HL-60 (cell line): ENCODE measurements at regions not wholly inside any gene's neighbourhood (a gene's known extent, or its start where the extent isn't known, plus 50 kb on each side); places are given as distances from the start of the nearest gene placed in this dataset.

Source experiments
- DNase-seq, 2 experiments: peaks; one replicate each; pipeline ENCODE4 v3.0.0-alpha.2; 2010 to 2020; ENCODE audit warnings: low read depth in 1 of 2, low spot score in 1 of 2
- H3K27ac ChIP-seq: fragments of 250-450 bp; sonication (Bioruptor Pico); replicated peaks from 2 replicates; pipeline ENCODE4 v1.5.1; 2020; ENCODE audit warnings: mild to moderate bottlenecking, moderate library complexity
- H3K27me3 ChIP-seq: fragments of 250-450 bp; sonication (Bioruptor Pico); 2 replicates; pipeline ENCODE4 v1.5.1; 2021; ENCODE audit warnings: mild to moderate bottlenecking, moderate library complexity; ENCODE audit not compliant: insufficient read depth, poor library complexity, severe bottlenecking
- H3K4me3 ChIP-seq: replicated peaks from 2 replicates; pipeline ENCODE4 v1.5.1; 2011; ENCODE audit warnings: mild to moderate bottlenecking, control low read depth, low read length; ENCODE audit not compliant: insufficient read depth
- GABPA ChIP-seq: IDR thresholded peaks from 2 replicates; pipeline ENCODE4 v1.6.1; 2012; ENCODE audit warnings: low read depth
- POLR2AphosphoS5 ChIP-seq: IDR thresholded peaks from 2 replicates; pipeline ENCODE4 v1.6.1; 2012; ENCODE audit warnings: low read depth
- REST ChIP-seq: IDR thresholded peaks from 2 replicates; pipeline ENCODE4 v1.6.1; 2012; ENCODE audit warnings: low read depth; ENCODE audit not compliant: insufficient replicate concordance
- SPI1 ChIP-seq: IDR thresholded peaks from 2 replicates; pipeline ENCODE4 v1.6.1; 2012; ENCODE audit warnings: low read depth, mild to moderate bottlenecking, borderline replicate concordance
- TF ChIP-seq, protein P1 (sequence below): IDR thresholded peaks from one replicate; pipeline ENCODE4 v1.5.1; 2011; ENCODE audit warnings: low read length, control low read depth, inconsistent platforms; ENCODE audit not compliant: insufficient read depth

DNA sequence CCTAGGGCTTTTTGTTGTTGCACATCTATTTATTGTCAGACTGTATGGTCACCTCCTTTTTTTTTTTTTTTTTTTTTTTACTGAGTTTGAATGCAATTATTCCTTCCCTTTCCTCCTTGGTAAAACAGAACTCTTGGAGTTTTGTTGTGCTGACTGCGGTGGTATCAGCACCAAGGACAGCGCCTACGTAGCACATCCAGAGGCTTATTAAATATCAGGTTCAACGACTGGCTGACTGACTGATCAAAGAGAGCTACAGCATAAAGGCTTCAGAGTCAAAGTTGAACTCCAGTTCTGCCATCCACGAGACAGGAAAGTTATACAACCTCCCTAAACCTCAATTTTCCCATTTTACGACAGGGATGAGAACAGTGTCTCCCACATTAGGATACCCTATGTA is 86.1 kb upstream of the RBFOX1 start:
- H3K27ac ChIP-seq, result no peak overlapping the region
- no peak for TF ChIP-seq SPI1
- TF ChIP-seq, protein P1, sequence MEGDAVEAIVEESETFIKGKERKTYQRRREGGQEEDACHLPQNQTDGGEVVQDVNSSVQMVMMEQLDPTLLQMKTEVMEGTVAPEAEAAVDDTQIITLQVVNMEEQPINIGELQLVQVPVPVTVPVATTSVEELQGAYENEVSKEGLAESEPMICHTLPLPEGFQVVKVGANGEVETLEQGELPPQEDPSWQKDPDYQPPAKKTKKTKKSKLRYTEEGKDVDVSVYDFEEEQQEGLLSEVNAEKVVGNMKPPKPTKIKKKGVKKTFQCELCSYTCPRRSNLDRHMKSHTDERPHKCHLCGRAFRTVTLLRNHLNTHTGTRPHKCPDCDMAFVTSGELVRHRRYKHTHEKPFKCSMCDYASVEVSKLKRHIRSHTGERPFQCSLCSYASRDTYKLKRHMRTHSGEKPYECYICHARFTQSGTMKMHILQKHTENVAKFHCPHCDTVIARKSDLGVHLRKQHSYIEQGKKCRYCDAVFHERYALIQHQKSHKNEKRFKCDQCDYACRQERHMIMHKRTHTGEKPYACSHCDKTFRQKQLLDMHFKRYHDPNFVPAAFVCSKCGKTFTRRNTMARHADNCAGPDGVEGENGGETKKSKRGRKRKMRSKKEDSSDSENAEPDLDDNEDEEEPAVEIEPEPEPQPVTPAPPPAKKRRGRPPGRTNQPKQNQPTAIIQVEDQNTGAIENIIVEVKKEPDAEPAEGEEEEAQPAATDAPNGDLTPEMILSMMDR, result no peak
- TF ChIP-seq REST, result peak; percentile 93
- no peaks in the 10 kb centered on the region for H3K27me3 ChIP-seq
- no peak for DNase-seq
- no peak overlapping the region for H3K4me3 ChIP-seq

GRCh38 chr16:7239547-7239946 is 93.1 kb upstream of the RBFOX1 start:
- Histone ChIP-seq H3K27ac (no peak overlapping the region), H3K4me3 (no peak overlapping the region), H3K27me3 (no peaks in the 10 kb centered on the region)
- TF ChIP-seq GABPA, result no peak
- no peak for TF ChIP-seq SPI1
- TF ChIP-seq, protein P1, result no peak
- no peak for TF ChIP-seq POLR2AphosphoS5
- no peak for TF ChIP-seq REST
- DNase-seq, result no peak

- no peak overlapping the region for H3K4me3 ChIP-seq
- TF ChIP-seq, protein P1, result no peak
- TF ChIP-seq SPI1 (no peak), POLR2AphosphoS5 (no peak), REST (no peak), GABPA (no peak)
- DNase-seq, result no peak
- H3K27ac ChIP-seq, result no peak overlapping the region
- no peaks in the 10 kb centered on the region for H3K27me3 ChIP-seq
These were observed 95.7 kb upstream of the RBFOX1 start for GRCh38 chr16:7236824-7237410.
